Suppressor macrophage (primary cell): ENCODE measurements at regions not wholly inside any gene's neighbourhood (a gene's known extent, or its start where the extent isn't known, plus 50 kb on each side); places are given as distances from the start of the nearest gene placed in this dataset.
"Not testable (repeated sequence)": the region's sequence is repeated elsewhere in the genome, so short reads cannot be mapped to it uniquely, and the experiment has no call there.

ENCODE experiments used
- DNase-seq, 4 experiments: peaks; one replicate each; pipeline ENCODE4 v3.0.0-alpha.2; 2020 to 2022

- DNase-seq = no peak
Observed at GRCh38 chr10:44747593-44748172, 163.5 kb upstream of the TMEM72 start.

- DNase-seq = no peak
Observed at GRCh38 chr10:44749151-44749550, 162.0 kb upstream of the TMEM72 start.

GRCh38 chr10:44752451-44753441, 158.4 kb upstream of the TMEM72 start:
- no peak for DNase-seq

GRCh38 chr10:44754355-44754754, 156.8 kb upstream of the TMEM72 start:
- not testable (repeated sequence) for DNase-seq

- DNase-seq = no peak
Observed at GRCh38 chr10:44755481-44755880, 155.7 kb upstream of the TMEM72 start.

- DNase-seq = no peak
Observed at GRCh38 chr10:44756216-44756615, 154.9 kb upstream of the TMEM72 start.

GRCh38 chr10:44757551-44758205, 153.5 kb upstream of the TMEM72 start:
- no peak for DNase-seq

- DNase-seq = peak in 1 of 4 experiments; percentile 24
Observed at GRCh38 chr10:44759122-44759521, 152.0 kb upstream of the TMEM72 start.

- DNase-seq = no peak
Observed at GRCh38 chr10:44760513-44760912, 150.6 kb upstream of the TMEM72 start.

- no peak for DNase-seq
Observed at GRCh38 chr10:44761076-44761475, 150.1 kb upstream of the TMEM72 start.

- no peak for DNase-seq
Observed at GRCh38 chr10:44763331-44763730, 147.8 kb upstream of the TMEM72 start.

GRCh38 chr10:44765299-44765698, 145.8 kb upstream of the TMEM72 start:
- no peak for DNase-seq

- no peak for DNase-seq
Observed at GRCh38 chr10:44766631-44767030, 144.5 kb upstream of the TMEM72 start.

- DNase-seq = no peak
Observed at GRCh38 chr10:44769450-44769849, 141.7 kb upstream of the TMEM72 start.

- DNase-seq = no peak
Observed at GRCh38 chr10:44771233-44771995, 139.7 kb upstream of the TMEM72 start.

- DNase-seq = no peak
Observed at GRCh38 chr10:44773565-44773964, 137.6 kb upstream of the TMEM72 start.

GRCh38 chr10:44774676-44775401, 136.3 kb upstream of the TMEM72 start:
- no peak for DNase-seq

- DNase-seq = no peak
Observed at GRCh38 chr10:44775402-44775741, 135.8 kb upstream of the TMEM72 start.

- no peak for DNase-seq
Observed at GRCh38 chr10:44776181-44776580, 135.0 kb upstream of the TMEM72 start.

- no peak for DNase-seq
Observed at GRCh38 chr10:44779511-44779910, 131.6 kb upstream of the TMEM72 start.

- DNase-seq = no peak
Observed at GRCh38 chr10:44780426-44780825, 130.7 kb upstream of the TMEM72 start.

GRCh38 chr10:44781131-44781530, 130.0 kb upstream of the TMEM72 start:
- no peak for DNase-seq
